ENCODE measurements at regions not wholly inside any gene's neighbourhood (a gene's known extent, or its start where the extent isn't known, plus 50 kb on each side); places are given as distances from the start of the nearest gene placed in this dataset.

GRCh38 chr2:234250926-234251325 is 200.4 kb downstream of the SPP2 start:
- TF ChIP-seq CTCF (IDR thresholded peaks at IDR 0.05; ENCODE audit: poor library complexity, severe bottlenecking) = no peak
- TF ChIP-seq RAD21 (conservative IDR thresholded peaks at IDR 0.05) = no peak
- TF ChIP-seq POLR2AphosphoS5 (IDR thresholded peaks at IDR 0.05) = no peak
- TF ChIP-seq SMC3 (conservative IDR thresholded peaks at IDR 0.05; ENCODE audit: poor library complexity) = no peak
- TF ChIP-seq EP300 (conservative IDR thresholded peaks at IDR 0.05; ENCODE audit: poor library complexity, severe bottlenecking) = no peak
